ENCODE measurements at regions not wholly inside any gene's neighbourhood (a gene's known extent, or its start where the extent isn't known, plus 50 kb on each side); places are given as distances from the start of the nearest gene placed in this dataset.

DNA sequence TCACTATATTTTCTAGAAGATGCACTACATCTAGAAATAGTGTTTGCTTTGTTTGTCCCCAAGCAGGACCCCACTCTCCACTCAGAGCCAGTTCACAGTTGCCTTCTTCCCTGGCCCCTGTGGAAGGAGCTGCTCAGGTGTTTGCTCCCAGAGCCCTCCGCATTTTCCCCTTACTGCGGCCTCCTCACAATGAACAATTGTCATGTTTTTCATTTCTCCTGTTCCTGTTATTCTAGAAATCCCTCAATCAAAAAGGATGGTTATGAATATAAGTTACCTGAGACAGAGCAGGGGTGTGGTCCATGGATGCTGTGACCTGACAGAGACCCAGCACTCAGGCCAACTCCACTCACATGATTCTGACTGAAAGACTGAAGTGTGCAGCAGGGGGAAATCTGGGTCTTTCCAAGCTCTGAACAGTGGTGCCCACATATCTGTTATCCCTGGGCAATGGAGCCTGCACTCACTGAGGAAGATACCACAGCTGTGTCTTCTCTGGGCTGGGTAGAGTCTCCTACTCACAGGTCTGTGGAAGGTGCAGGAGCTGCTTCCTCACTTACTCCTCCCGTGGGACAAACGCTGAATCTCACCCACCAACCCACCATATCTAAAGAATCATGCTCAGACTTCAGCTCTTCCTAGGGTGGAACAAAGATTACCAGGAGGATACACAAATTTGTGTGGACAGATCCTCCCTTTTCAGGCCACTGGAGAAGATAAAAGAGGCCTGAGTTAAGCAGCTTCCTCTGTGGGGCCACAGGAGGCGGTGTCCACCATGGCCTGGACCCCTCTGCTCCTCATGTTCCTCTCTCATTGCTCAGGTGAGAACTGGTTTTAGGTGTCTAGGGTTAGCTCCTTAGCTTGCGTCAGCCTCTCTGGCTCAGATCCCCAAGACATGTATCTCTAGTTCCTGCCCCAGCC lies 87.1 kb upstream of the TOP3B start:
- ChIA-PET POLR2A (no interaction called here), CTCF (interaction anchor here (2.2 kb wide), 1 partner anchor 9 kb away, joined by 12 read pairs; no protein-coding TSS in a partner anchor)
- H3K79me2 ChIP-seq (ENCODE audit: control insufficient read depth, insufficient read depth, low read length), result no peaks in the 10 kb centered on the region
- no peaks in the 10 kb centered on the region for H3K4me1 ChIP-seq (ENCODE audit: control insufficient read depth, extremely low read depth, insufficient read depth, low read length)
- no peaks in the 10 kb centered on the region for H4K20me1 ChIP-seq (replicated peaks; ENCODE audit: control insufficient read depth, extremely low read depth, insufficient read depth, low read length)
- H3K27ac ChIP-seq (ENCODE audit: insufficient read depth, low read depth, low read length), result no peak overlapping the region
- H3K9ac ChIP-seq (replicated peaks; ENCODE audit: extremely low read depth, insufficient read depth, low read length), result no peak overlapping the region
- H3K9me1 ChIP-seq (replicated peaks; ENCODE audit: control insufficient read depth, extremely low read depth, insufficient read depth, low read length), result no peaks in the 10 kb centered on the region
- dilution Hi-C loops (cut with MboI; ENCODE audit: extremely low pct_ligation_motif_present, low sequenced_read_pairs), result no loop called here
- TF ChIP-seq JUN (IDR thresholded peaks at IDR 0.05; ENCODE audit: borderline replicate concordance, insufficient read depth, insufficient read length, low read depth) (no peak), FOS (IDR thresholded peaks at IDR 0.05; ENCODE audit: borderline replicate concordance, insufficient read depth, low read length) (no peak), POLR2A (IDR thresholded peaks at IDR 0.05; ENCODE audit: low read depth, low read length) (no peak)
- TF ChIP-seq, protein P1, sequence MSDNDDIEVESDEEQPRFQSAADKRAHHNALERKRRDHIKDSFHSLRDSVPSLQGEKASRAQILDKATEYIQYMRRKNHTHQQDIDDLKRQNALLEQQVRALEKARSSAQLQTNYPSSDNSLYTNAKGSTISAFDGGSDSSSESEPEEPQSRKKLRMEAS (IDR thresholded peaks at IDR 0.05; ENCODE audit: insufficient read depth, insufficient read length), result no peak
- H3K9me3 ChIP-seq (replicated peaks; ENCODE audit: control insufficient read depth, insufficient read depth, low read length), result no peaks in the 10 kb centered on the region
- H3K27me3 ChIP-seq (ENCODE audit: control insufficient read depth in 2 of 2, insufficient read depth in 2 of 2, low read length in 2 of 2), result peaks cover 24 to 27% of the 10 kb centered on the region in 2 experiments
- H3K4me3 ChIP-seq (replicated peaks in 1 of 3; ENCODE audit: insufficient read depth in 1 of 3, low read depth in 1 of 3, low read length in 3 of 3), result no peak overlapping the region
- H2AFZ ChIP-seq (ENCODE audit: low read depth, low read length), result no peak overlapping the region
- H3K4me2 ChIP-seq (ENCODE audit: insufficient read depth, low read length), result no peak overlapping the region
- intact Hi-C loops (cut with micrococcal nuclease), result no loop called here
- no peaks in the 10 kb centered on the region for H3K36me3 ChIP-seq (ENCODE audit: control insufficient read depth in 2 of 2, extremely low read depth in 1 of 2, insufficient read depth in 2 of 2, low read length in 2 of 2)
- DNase-seq (ENCODE audit: low read depth, low spot score), result no peak
- no TSS peak for BruUV-seq (replicated peaks)
- FAIRE-seq, result no peak

DNA sequence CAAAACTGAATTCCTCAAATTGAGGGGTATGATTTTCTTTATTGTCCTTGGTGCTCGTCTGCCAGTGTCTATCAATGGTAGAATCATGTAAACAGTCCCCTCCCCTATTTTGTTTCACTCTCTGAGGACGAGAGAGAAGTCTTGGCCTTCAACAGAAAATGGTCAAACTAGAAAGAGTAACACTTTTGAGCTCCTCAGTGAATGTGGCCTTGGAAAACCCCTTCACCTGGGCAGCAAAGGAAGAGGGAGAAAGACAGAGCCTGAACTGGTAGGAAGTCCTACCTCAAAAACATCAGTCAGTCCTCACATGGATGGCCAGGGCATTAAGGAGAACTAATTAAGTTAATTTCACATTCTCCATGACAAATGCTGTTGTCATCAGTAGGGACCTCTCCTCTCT lies 86.1 kb upstream of the TOP3B start:
- Histone ChIP-seq H3K79me2 (ENCODE audit: control insufficient read depth, insufficient read depth, low read length) (no peaks in the 10 kb centered on the region), H3K9ac (replicated peaks; ENCODE audit: extremely low read depth, insufficient read depth, low read length) (no peak overlapping the region), H3K36me3 (ENCODE audit: control insufficient read depth in 2 of 2, extremely low read depth in 1 of 2, insufficient read depth in 2 of 2, low read length in 2 of 2) (no peaks in the 10 kb centered on the region), H3K9me1 (replicated peaks; ENCODE audit: control insufficient read depth, extremely low read depth, insufficient read depth, low read length) (no peaks in the 10 kb centered on the region), H3K27me3 (ENCODE audit: control insufficient read depth in 2 of 2, insufficient read depth in 2 of 2, low read length in 2 of 2) (peaks cover 19 to 23% of the 10 kb centered on the region in 2 experiments), H3K4me1 (ENCODE audit: control insufficient read depth, extremely low read depth, insufficient read depth, low read length) (no peaks in the 10 kb centered on the region), H3K27ac (ENCODE audit: insufficient read depth, low read depth, low read length) (no peak overlapping the region), H2AFZ (ENCODE audit: low read depth, low read length) (no peak overlapping the region), H3K4me3 (replicated peaks in 1 of 3; ENCODE audit: insufficient read depth in 1 of 3, low read depth in 1 of 3, low read length in 3 of 3) (no peak overlapping the region), H3K4me2 (ENCODE audit: insufficient read depth, low read length) (no peak overlapping the region), H4K20me1 (replicated peaks; ENCODE audit: control insufficient read depth, extremely low read depth, insufficient read depth, low read length) (no peaks in the 10 kb centered on the region), H3K9me3 (replicated peaks; ENCODE audit: control insufficient read depth, insufficient read depth, low read length) (no peaks in the 10 kb centered on the region)
- no peak for DNase-seq (ENCODE audit: low read depth, low spot score)
- CTCF ChIA-PET, result interaction anchor here (1.4 kb wide), 1 partner anchor 15 kb away, joined by 4 read pairs; no protein-coding TSS in a partner anchor
- intact Hi-C loops (cut with micrococcal nuclease), result no loop called here
- no peak for FAIRE-seq
- no TSS peak for BruUV-seq (replicated peaks)
- TF ChIP-seq GATA2 (IDR thresholded peaks at IDR 0.05; ENCODE audit: insufficient read depth, insufficient read length, low read depth, low read length), result no peak
- TF ChIP-seq EZH2 (IDR thresholded peaks at IDR 0.05; ENCODE audit: borderline replicate concordance, low read depth, low read length, severe bottlenecking), result no peak
- TF ChIP-seq JUN (IDR thresholded peaks at IDR 0.05; ENCODE audit: borderline replicate concordance, insufficient read depth, insufficient read length, low read depth), result no peak
- TF ChIP-seq, protein P1 (IDR thresholded peaks at IDR 0.05; ENCODE audit: insufficient read depth, insufficient read length), result no peak
- TF ChIP-seq POLR2AphosphoS5 (IDR thresholded peaks at IDR 0.05; ENCODE audit: insufficient read depth, low read depth, low read length), result no peak
- no peak for TF ChIP-seq POLR2A (IDR thresholded peaks at IDR 0.05; ENCODE audit: low read depth, low read length)
- no peak for TF ChIP-seq MYC (IDR thresholded peaks at IDR 0.05; ENCODE audit: low read depth, low read length)
- TF ChIP-seq, protein P2, sequence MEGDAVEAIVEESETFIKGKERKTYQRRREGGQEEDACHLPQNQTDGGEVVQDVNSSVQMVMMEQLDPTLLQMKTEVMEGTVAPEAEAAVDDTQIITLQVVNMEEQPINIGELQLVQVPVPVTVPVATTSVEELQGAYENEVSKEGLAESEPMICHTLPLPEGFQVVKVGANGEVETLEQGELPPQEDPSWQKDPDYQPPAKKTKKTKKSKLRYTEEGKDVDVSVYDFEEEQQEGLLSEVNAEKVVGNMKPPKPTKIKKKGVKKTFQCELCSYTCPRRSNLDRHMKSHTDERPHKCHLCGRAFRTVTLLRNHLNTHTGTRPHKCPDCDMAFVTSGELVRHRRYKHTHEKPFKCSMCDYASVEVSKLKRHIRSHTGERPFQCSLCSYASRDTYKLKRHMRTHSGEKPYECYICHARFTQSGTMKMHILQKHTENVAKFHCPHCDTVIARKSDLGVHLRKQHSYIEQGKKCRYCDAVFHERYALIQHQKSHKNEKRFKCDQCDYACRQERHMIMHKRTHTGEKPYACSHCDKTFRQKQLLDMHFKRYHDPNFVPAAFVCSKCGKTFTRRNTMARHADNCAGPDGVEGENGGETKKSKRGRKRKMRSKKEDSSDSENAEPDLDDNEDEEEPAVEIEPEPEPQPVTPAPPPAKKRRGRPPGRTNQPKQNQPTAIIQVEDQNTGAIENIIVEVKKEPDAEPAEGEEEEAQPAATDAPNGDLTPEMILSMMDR (IDR thresholded peaks at IDR 0.05; ENCODE audit: extremely low read depth in 1 of 2, insufficient read depth in 1 of 2, low read depth in 1 of 2, low read length in 2 of 2), result no peak
- no peak for TF ChIP-seq FOS (IDR thresholded peaks at IDR 0.05; ENCODE audit: borderline replicate concordance, insufficient read depth, low read length)
- dilution Hi-C loops (cut with MboI; ENCODE audit: extremely low pct_ligation_motif_present, low sequenced_read_pairs), result no loop called here
- POLR2A ChIA-PET, result no interaction called here

Data from endothelial cell of umbilical vein (primary cell).